HG03521 (cell line): ENCODE measurements at regions not wholly inside any gene's neighbourhood (a gene's known extent, or its start where the extent isn't known, plus 50 kb on each side); places are given as distances from the start of the nearest gene placed in this dataset.
"Not testable (repeated sequence)": the region's sequence is repeated elsewhere in the genome, so short reads cannot be mapped to it uniquely, and the experiment has no call there.

Source experiments
- ATAC-seq: cut with Tn5 transposase; IDR thresholded peaks from one replicate; pipeline ENCODE4 v1.9.1; 2021; ENCODE audit warnings: mild to moderate bottlenecking, moderate library complexity; ENCODE audit not compliant: unreplicated experiment

GRCh38 chr6:106728296-106728870, 99.0 kb downstream of the QRSL1 start:
- ATAC-seq: no peak

DNA sequence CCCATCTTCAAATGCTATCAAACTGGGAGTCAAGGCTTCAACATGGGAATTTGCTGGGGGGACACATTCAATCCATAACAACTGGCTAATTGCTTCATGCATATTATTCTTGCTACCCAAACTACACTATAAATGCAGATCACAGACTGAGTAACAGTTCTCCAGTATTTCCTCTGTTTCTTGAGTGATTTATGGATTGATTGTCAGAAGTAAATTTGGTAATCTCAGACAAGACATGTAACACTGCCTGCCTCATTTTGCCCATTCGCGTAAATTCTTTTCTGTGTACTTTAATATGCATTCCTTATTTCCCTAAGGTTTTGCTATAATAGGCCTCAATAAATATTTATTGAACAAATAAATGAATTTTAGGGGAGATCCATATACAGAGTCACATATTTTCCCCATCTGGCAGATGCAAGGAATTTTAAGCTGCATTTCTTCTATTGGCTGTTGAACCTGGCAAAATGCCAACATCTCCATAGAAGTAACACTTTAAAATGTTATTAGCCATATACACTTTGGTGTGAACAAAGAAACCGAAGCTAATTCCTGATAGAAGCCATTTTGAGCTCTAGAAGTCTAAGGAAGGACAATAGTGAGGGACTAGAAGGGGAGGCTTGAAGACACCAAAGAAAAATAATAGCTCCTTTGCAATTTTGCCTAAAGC, 98.2 kb downstream of the QRSL1 start:
- no peak for ATAC-seq

- ATAC-seq: no peak
Measured at GRCh38 chr6:106724848-106725247, 95.5 kb downstream of the QRSL1 start.

DNA sequence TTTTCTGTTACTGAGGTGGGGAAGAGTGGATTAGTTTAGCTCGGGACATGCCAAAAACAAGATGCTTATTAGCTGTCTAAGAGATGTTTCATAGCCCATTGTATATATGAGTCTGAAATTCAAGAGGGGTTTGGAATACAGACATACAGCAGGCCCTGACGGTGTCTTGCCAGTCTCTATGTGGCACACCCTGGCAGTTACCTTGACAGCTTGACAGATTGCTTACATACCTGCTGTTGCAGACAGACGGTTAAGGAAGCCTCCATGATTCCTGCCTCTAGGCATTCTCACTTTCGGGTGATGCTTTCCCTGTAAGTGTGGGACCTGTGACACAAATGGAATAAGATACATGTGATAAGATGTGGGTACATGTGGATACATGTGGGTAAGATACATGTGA, 95.0 kb downstream of the QRSL1 start:
- ATAC-seq: no peak

DNA sequence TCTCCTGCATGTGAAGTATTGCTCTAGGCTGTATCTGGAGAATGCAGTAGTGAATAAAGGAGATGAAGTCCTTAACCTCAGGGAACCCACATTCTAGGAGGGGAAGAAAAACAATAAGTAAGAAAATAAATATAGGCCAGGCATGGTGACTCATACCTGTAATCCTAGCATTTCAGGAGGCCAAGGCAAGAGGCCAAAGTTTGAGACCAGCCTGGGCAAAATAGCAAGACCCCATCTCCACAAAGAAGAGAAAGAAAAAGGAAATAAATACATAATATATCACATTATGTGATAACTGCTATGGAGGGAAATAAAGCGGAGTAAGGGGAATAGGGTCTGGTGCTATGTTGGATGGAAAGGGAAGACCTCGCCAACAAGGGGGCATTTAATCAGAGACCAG, 94.0 kb downstream of the QRSL1 start:
- not testable (repeated sequence) for ATAC-seq

DNA sequence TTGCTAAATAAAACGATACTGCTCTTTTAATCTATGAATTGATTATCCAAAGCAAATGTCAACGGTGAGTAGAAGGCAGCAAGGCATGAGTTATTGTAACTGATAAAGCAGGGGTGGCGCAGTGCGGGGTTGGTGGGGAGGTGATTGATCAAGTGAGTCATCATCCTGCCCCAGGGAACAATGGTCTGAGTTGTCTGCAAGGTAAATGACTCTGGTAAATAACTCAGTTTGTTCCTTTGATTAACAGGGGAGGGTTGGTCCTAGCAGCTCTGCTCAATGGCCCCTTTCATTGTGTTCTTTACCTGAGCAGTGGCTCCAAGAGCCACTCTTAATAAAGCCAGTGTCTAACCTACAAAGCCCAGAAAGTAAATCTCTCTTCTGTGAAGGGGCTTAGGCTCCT, 91.8 kb downstream of the QRSL1 start:
- ATAC-seq: not testable (repeated sequence)
